Brain microvascular endothelial cell (primary cell): ENCODE measurements at regions not wholly inside any gene's neighbourhood (a gene's known extent, or its start where the extent isn't known, plus 50 kb on each side); places are given as distances from the start of the nearest gene placed in this dataset.
"Not testable (repeated sequence)": the region's sequence is repeated elsewhere in the genome, so short reads cannot be mapped to it uniquely, and the experiment has no call there.

Experiments
- DNase-seq: peaks from one replicate; pipeline ENCODE4 v3.0.0-alpha.2; 2020
- H3K27ac ChIP-seq: fragments of 250-450 bp; sonication (Bioruptor Pico); 2 replicates; pipeline ENCODE4 v1.5.1; 2020; ENCODE audit warnings: mild to moderate bottlenecking, moderate library complexity
- H3K27me3 ChIP-seq: fragments of 250-450 bp; sonication (Bioruptor Pico); replicated peaks from 2 replicates; pipeline ENCODE4 v1.5.1; 2020; ENCODE audit warnings: mild to moderate bottlenecking
- H3K36me3 ChIP-seq: fragments of 250-450 bp; sonication (Bioruptor Pico); replicated peaks from 2 replicates; pipeline ENCODE4 v1.5.1; 2020; ENCODE audit warnings: mild to moderate bottlenecking
- H3K4me3 ChIP-seq: 2 replicates; pipeline ENCODE4 v1.5.1; 2011; ENCODE audit warnings: low read depth, mild to moderate bottlenecking, control low read depth, low read length, moderate library complexity
- in situ Hi-C: cut with HindIII; loops from 2 replicates; pipeline ENCODE4 v1.10.0; 2017; ENCODE audit warnings: low sequenced_read_pairs, low pct_ligation_motif_present
- TF ChIP-seq, protein P1 (sequence below): IDR thresholded peaks from 2 replicates; pipeline ENCODE4 v1.5.1; 2011; ENCODE audit warnings: low read depth, mild to moderate bottlenecking, moderate library complexity, low read length, control low read depth, inconsistent platforms; ENCODE audit errors: missing control alignments

- no peak overlapping the region for H3K4me3 ChIP-seq
- no peak overlapping the region for H3K27ac ChIP-seq
- in situ Hi-C loops = no loop called here
Measured at GRCh38 chr10:6987536-6987945, 407.5 kb upstream of the PRKCQ start.

GRCh38 chr10:6986927-6987326, 406.9 kb upstream of the PRKCQ start:
- Histone ChIP-seq H3K4me3 (no peak overlapping the region), H3K27ac (no peak overlapping the region), H3K27me3 (no peaks in the 10 kb centered on the region), H3K36me3 (no peaks in the 10 kb centered on the region)
- in situ Hi-C loops = no loop called here
- DNase-seq = no peak
- TF ChIP-seq, protein P1, sequence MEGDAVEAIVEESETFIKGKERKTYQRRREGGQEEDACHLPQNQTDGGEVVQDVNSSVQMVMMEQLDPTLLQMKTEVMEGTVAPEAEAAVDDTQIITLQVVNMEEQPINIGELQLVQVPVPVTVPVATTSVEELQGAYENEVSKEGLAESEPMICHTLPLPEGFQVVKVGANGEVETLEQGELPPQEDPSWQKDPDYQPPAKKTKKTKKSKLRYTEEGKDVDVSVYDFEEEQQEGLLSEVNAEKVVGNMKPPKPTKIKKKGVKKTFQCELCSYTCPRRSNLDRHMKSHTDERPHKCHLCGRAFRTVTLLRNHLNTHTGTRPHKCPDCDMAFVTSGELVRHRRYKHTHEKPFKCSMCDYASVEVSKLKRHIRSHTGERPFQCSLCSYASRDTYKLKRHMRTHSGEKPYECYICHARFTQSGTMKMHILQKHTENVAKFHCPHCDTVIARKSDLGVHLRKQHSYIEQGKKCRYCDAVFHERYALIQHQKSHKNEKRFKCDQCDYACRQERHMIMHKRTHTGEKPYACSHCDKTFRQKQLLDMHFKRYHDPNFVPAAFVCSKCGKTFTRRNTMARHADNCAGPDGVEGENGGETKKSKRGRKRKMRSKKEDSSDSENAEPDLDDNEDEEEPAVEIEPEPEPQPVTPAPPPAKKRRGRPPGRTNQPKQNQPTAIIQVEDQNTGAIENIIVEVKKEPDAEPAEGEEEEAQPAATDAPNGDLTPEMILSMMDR = no peak

More at GRCh38 chr10:6987536-6987945, 407.5 kb upstream of the PRKCQ start:
- H3K36me3 ChIP-seq = no peaks in the 10 kb centered on the region
- TF ChIP-seq, protein P1 = no peak
- DNase-seq = no peak
- no peaks in the 10 kb centered on the region for H3K27me3 ChIP-seq

GRCh38 chr10:6985644-6986043, 405.6 kb upstream of the PRKCQ start:
- Histone ChIP-seq H3K27me3 (no peaks in the 10 kb centered on the region), H3K36me3 (no peaks in the 10 kb centered on the region), H3K27ac (no peak overlapping the region), H3K4me3 (no peak overlapping the region)
- in situ Hi-C loops = no loop called here
- TF ChIP-seq, protein P1 = no peak
- DNase-seq = no peak

- in situ Hi-C loops = no loop called here
- Histone ChIP-seq H3K27ac (no peak overlapping the region), H3K27me3 (no peaks in the 10 kb centered on the region), H3K4me3 (no peak overlapping the region), H3K36me3 (no peaks in the 10 kb centered on the region)
- TF ChIP-seq, protein P1 = no peak
- DNase-seq = no peak
Measured at GRCh38 chr10:6984971-6985370, 404.9 kb upstream of the PRKCQ start.

GRCh38 chr10:6984016-6984415, 403.9 kb upstream of the PRKCQ start:
- H3K36me3 ChIP-seq, DNase-seq, H3K4me3 ChIP-seq, H3K27me3 ChIP-seq, H3K27ac ChIP-seq, in situ Hi-C loops: not testable (repeated sequence)

DNA sequence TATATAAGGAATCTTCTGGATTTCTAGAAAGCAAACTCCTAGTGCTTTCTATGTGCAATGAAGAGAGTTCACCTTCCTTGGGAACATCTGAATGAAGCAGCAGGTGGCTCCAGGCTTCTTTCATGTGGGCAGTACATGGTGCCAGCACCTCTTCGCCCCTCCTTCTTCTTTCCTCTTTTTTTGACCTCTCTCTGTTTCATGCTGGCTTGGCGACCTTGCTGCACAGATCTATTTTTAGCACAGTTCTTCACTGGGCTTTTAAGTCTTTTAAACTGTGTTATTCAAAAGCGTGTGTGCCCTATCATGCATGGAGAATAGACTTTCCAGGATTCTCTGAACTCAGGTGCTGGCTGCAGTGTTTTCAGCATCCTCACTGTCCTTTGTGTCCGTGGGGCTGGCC, 400.3 kb upstream of the PRKCQ start:
- Histone ChIP-seq H3K4me3 (no peak overlapping the region), H3K27me3 (no peaks in the 10 kb centered on the region), H3K27ac (no peak overlapping the region), H3K36me3 (no peaks in the 10 kb centered on the region)
- in situ Hi-C loops = no loop called here
- DNase-seq = no peak
- TF ChIP-seq, protein P1 = no peak
